ENCODE measurements at regions not wholly inside any gene's neighbourhood (a gene's known extent, or its start where the extent isn't known, plus 50 kb on each side); places are given as distances from the start of the nearest gene placed in this dataset.
"Not testable (repeated sequence)": the region's sequence is repeated elsewhere in the genome, so short reads cannot be mapped to it uniquely, and the experiment has no call there.

DNA sequence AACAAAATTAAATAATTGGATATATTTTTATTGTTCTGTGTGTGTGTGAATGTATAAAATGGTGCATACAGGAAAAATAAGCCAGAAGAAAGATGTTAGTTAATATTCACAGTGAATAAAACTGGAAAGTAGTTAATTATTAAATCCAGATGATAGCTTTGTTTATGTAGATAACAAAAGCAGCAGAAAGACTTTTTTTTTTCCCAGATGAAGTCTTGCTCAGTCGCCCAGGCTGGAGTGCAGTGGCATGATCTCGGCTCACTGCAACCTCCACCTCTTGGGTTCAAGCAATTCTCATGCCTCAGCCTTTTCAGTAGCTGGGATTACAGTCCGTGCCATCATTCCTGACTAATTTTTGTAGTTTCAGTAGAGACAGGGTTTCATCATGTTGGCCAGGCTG lies 140.1 kb downstream of the ZNF486 start:
- Histone ChIP-seq H3K27me3 (ENCODE audit: control insufficient read depth, insufficient read depth, low read length) (no peaks in the 10 kb centered on the region), H3K27ac (ENCODE audit: low read length) (no peak overlapping the region), H3K4me1 (ENCODE audit: control insufficient read depth, insufficient read depth, low read length) (no peaks in the 10 kb centered on the region), H3K36me3 (ENCODE audit: control insufficient read depth, insufficient read depth, low read length) (no peaks in the 10 kb centered on the region), H3K4me3 (ENCODE audit: low read depth in 2 of 2, low read length in 2 of 2) (no peak overlapping the region), H3K9me3 (ENCODE audit: control insufficient read depth, insufficient read depth, low read depth, low read length) (no peaks in the 10 kb centered on the region)
- TF ChIP-seq POLR2AphosphoS5 (IDR thresholded peaks at IDR 0.05; ENCODE audit: low read depth, low read length) = no peak
- no peak for TF ChIP-seq SIN3A (IDR thresholded peaks at IDR 0.05; ENCODE audit: borderline replicate concordance, insufficient read depth, low read depth, low read length)
- TF ChIP-seq CTCF (IDR thresholded peaks at IDR 0.05) = no peak
- no peak for TF ChIP-seq TCF7L2 (IDR thresholded peaks at IDR 0.05; ENCODE audit: low read depth, low read length)
- TF ChIP-seq REST (IDR thresholded peaks at IDR 0.05; ENCODE audit: insufficient read depth in 1 of 2, low read depth in 2 of 2, low read length in 1 of 2) = no peak
- ChIA-PET POLR2A (no interaction called here), CTCF (no interaction called here)
- intact Hi-C loops (cut with micrococcal nuclease; ENCODE audit: unreplicated experiment) = no loop called here
- ATAC-seq (no peak), DNase-seq (ENCODE audit: low read depth, low spot score) (no peak)
- in situ Hi-C loops (cut with HindIII; ENCODE audit: low pct_unique_long_range_greater_than_20kb, low sequenced_read_pairs) = no loop called here
- no TSS peak for BruUV-seq (replicated peaks)

GRCh38 chr19:20296314-20296713 lies 129.3 kb downstream of the ZNF486 start:
- H3K4me1 ChIP-seq (ENCODE audit: control insufficient read depth, insufficient read depth, low read length); H3K9me3 ChIP-seq (ENCODE audit: control insufficient read depth, insufficient read depth, low read depth, low read length); CTCF ChIA-PET; intact Hi-C loops (cut with micrococcal nuclease; ENCODE audit: unreplicated experiment); H3K36me3 ChIP-seq (ENCODE audit: control insufficient read depth, insufficient read depth, low read length); H3K27me3 ChIP-seq (ENCODE audit: control insufficient read depth, insufficient read depth, low read length); H3K4me3 ChIP-seq (ENCODE audit: low read depth in 2 of 2, low read length in 2 of 2); H3K27ac ChIP-seq (ENCODE audit: low read length); DNase-seq (ENCODE audit: low read depth, low spot score); POLR2A ChIA-PET; ATAC-seq; in situ Hi-C loops (cut with HindIII; ENCODE audit: low pct_unique_long_range_greater_than_20kb, low sequenced_read_pairs); BruUV-seq (replicated peaks): not testable (repeated sequence)

- ATAC-seq (no peak), DNase-seq (ENCODE audit: low read depth, low spot score) (no peak)
- ChIA-PET POLR2A (no interaction called here), CTCF (interaction anchor here (0.5 kb wide), 1 partner anchor 35 kb away, joined by 3 read pairs; no protein-coding TSS in a partner anchor)
- H3K27me3 ChIP-seq (ENCODE audit: control insufficient read depth, insufficient read depth, low read length) = no peaks in the 10 kb centered on the region
- H3K4me1 ChIP-seq (ENCODE audit: control insufficient read depth, insufficient read depth, low read length) = no peaks in the 10 kb centered on the region
- no TSS peak for BruUV-seq (replicated peaks)
- no peak overlapping the region for H3K4me3 ChIP-seq (ENCODE audit: low read depth in 2 of 2, low read length in 2 of 2)
- TF ChIP-seq SIN3A (IDR thresholded peaks at IDR 0.05; ENCODE audit: borderline replicate concordance, insufficient read depth, low read depth, low read length) (no peak), POLR2AphosphoS5 (IDR thresholded peaks at IDR 0.05; ENCODE audit: low read depth, low read length) (no peak), TCF7L2 (IDR thresholded peaks at IDR 0.05; ENCODE audit: low read depth, low read length) (no peak), REST (IDR thresholded peaks at IDR 0.05; ENCODE audit: insufficient read depth in 1 of 2, low read depth in 2 of 2, low read length in 1 of 2) (no peak), CTCF (IDR thresholded peaks at IDR 0.05) (no peak)
- in situ Hi-C loops (cut with HindIII; ENCODE audit: low pct_unique_long_range_greater_than_20kb, low sequenced_read_pairs) (no loop called here), intact Hi-C loops (cut with micrococcal nuclease; ENCODE audit: unreplicated experiment) (no loop called here)
- H3K36me3 ChIP-seq (ENCODE audit: control insufficient read depth, insufficient read depth, low read length) = no peaks in the 10 kb centered on the region
- H3K9me3 ChIP-seq (ENCODE audit: control insufficient read depth, insufficient read depth, low read depth, low read length) = no peaks in the 10 kb centered on the region
- H3K27ac ChIP-seq (ENCODE audit: low read length) = no peak overlapping the region
Observed at GRCh38 chr19:20294181-20294580, 127.2 kb downstream of the ZNF486 start.

DNA sequence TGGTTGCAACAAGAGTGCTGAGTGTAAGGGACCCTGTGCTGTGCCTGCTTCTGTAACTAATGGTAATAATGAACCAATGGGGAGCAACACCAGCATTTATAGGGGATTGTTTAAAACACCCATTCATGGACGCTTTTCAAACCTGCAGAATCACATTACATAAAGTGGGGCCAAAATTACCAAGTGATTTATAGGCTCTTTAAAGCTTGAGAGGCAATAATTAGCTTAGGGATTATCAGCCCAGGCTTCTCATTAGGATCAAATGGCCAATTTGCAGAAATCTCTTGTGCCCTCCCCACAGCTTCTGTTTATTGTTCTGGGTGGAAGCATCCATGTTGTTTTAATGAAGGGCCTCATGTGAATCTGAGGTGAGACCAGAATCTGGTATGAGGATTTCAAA lies 125.5 kb downstream of the ZNF486 start:
- H3K4me3 ChIP-seq (ENCODE audit: low read depth in 2 of 2, low read length in 2 of 2); CTCF ChIA-PET; H3K4me1 ChIP-seq (ENCODE audit: control insufficient read depth, insufficient read depth, low read length); H3K36me3 ChIP-seq (ENCODE audit: control insufficient read depth, insufficient read depth, low read length); DNase-seq (ENCODE audit: low read depth, low spot score); in situ Hi-C loops (cut with HindIII; ENCODE audit: low pct_unique_long_range_greater_than_20kb, low sequenced_read_pairs); H3K27me3 ChIP-seq (ENCODE audit: control insufficient read depth, insufficient read depth, low read length); H3K27ac ChIP-seq (ENCODE audit: low read length); H3K9me3 ChIP-seq (ENCODE audit: control insufficient read depth, insufficient read depth, low read depth, low read length); intact Hi-C loops (cut with micrococcal nuclease; ENCODE audit: unreplicated experiment); POLR2A ChIA-PET; ATAC-seq; BruUV-seq (replicated peaks): not testable (repeated sequence)
